ENCODE measurements at regions not wholly inside any gene's neighbourhood (a gene's known extent, or its start where the extent isn't known, plus 50 kb on each side); places are given as distances from the start of the nearest gene placed in this dataset.
A peak's percentile ranks its signal among the peaks of the same experiment; 100 is the strongest.

DNA sequence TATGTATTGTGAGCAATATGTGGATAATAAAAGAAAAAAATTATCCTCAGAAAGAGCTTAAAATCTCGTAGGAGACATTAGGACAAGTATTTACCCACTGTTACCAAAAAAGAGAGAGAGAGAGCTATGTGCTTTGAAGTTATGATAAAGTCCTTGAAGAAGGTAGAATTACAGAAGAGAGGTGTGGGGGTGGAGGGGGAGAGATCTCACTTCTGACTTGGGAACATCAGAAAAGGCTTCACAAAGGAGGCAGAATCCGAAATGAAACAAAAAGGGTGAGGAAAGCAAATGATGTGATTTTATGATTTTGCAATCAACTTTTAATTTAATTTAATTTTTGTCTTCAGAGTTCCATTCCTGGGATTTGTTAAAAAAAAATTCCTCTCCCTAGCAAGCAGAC lies 311.8 kb upstream of the ATP2B1 start:
- DNase-seq: no peak
- Histone ChIP-seq H3K9me3 (no peaks in the 10 kb centered on the region), H3K4me3 (no peak overlapping the region), H3K4me1 (no peaks in the 10 kb centered on the region), H3K36me3 (no peaks in the 10 kb centered on the region), H3K27me3 (no peaks in the 10 kb centered on the region), H3K27ac (no peak overlapping the region)
- TF ChIP-seq, protein P1, sequence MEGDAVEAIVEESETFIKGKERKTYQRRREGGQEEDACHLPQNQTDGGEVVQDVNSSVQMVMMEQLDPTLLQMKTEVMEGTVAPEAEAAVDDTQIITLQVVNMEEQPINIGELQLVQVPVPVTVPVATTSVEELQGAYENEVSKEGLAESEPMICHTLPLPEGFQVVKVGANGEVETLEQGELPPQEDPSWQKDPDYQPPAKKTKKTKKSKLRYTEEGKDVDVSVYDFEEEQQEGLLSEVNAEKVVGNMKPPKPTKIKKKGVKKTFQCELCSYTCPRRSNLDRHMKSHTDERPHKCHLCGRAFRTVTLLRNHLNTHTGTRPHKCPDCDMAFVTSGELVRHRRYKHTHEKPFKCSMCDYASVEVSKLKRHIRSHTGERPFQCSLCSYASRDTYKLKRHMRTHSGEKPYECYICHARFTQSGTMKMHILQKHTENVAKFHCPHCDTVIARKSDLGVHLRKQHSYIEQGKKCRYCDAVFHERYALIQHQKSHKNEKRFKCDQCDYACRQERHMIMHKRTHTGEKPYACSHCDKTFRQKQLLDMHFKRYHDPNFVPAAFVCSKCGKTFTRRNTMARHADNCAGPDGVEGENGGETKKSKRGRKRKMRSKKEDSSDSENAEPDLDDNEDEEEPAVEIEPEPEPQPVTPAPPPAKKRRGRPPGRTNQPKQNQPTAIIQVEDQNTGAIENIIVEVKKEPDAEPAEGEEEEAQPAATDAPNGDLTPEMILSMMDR (IDR thresholded peaks at IDR 0.05): no peak
- 84 to 91% methylated on average over 2 of the region's 2 CpGs for WGBS, 2 donors
- ATAC-seq: no peak
- intact Hi-C loops (cut with DNase I): no loop called here

DNA sequence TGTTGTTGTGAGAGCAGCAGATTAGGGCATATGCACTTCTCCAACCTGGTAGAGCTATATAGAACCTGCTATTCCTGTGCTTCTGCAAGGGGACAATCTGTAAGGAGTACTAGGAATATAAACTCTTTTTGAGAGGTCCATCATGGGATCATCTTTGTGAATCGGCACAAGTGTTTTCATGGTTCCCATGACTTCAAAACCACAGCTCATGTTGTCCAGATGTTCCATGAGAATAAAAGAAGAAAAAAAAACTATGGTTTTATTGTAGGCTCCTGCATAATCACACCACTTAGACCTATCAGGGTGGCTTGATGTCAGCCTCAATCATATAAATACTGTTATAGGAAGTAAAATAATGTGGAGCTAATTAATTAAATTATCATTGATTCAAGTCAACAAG lies 311.4 kb upstream of the ATP2B1 start:
- intact Hi-C loops (cut with DNase I): no loop called here

DNA sequence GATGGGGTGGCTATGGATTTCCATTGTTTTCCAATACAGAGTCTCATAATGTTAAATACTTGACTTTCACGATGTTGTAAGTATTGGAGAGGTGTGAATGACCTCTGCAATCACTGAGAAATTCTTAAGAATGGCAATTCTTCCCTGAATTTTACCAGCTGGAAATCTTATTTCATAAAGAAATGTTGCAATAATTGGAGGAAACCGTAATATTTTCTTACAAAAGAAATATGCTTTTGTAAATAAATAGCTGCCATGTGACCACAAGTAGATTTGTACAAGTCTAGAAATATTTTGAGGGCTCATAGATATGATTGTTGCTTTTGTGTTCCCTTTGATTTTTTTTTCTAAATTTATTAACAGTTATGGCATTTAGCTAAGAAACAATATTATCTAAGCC lies 308.7 kb upstream of the ATP2B1 start:
- Histone ChIP-seq H3K4me3 (no peak overlapping the region), H3K27ac (no peak overlapping the region), H3K27me3 (no peaks in the 10 kb centered on the region), H3K9me3 (no peaks in the 10 kb centered on the region), H3K4me1 (no peaks in the 10 kb centered on the region), H3K36me3 (no peaks in the 10 kb centered on the region)
- TF ChIP-seq, protein P1 (IDR thresholded peaks at IDR 0.05): no peak
- intact Hi-C loops (cut with DNase I): no loop called here
- ATAC-seq (no peak), DNase-seq (no peak)
- WGBS, 2 donors: 78 to 88% methylated on average over 2 of the region's 2 CpGs

More for the DNA sequence above, 311.4 kb upstream of the ATP2B1 start:
- H3K27ac ChIP-seq: no peak overlapping the region
- no peaks in the 10 kb centered on the region for H3K9me3 ChIP-seq
- no peak for DNase-seq
- H3K4me3 ChIP-seq: no peak overlapping the region
- H3K4me1 ChIP-seq: no peaks in the 10 kb centered on the region
- TF ChIP-seq, protein P1 (IDR thresholded peaks at IDR 0.05): no peak
- H3K27me3 ChIP-seq: no peaks in the 10 kb centered on the region
- no peaks in the 10 kb centered on the region for H3K36me3 ChIP-seq
- no peak for ATAC-seq
- 93 to 95% methylated on average over 1 of the region's 1 CpG for WGBS, 2 donors

DNA sequence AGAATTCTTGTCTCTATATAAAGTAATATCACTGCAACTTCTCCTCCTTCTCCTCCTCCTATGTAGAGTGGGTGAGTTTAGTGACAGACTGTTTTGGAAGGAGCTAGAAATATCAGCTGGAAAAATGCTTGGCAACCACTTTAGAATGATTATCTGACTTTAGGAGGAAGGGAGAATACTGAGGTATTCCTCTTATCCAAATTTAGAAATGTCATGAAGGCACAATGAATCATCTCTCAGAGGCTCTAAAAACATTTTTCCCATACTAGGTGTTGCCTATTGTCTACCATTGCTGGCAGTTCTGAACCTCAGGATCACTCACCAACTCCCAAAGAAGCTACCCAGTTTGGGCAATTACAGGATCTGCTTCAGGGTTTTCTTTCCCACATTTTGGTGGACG lies 306.6 kb upstream of the ATP2B1 start:
- ATAC-seq: no peak
- TF ChIP-seq, protein P1 (IDR thresholded peaks at IDR 0.05): no peak
- H3K9me3 ChIP-seq: no peaks in the 10 kb centered on the region
- H3K27me3 ChIP-seq: no peaks in the 10 kb centered on the region
- WGBS, 2 donors: 64 to 78% methylated on average over 1 of the region's 1 CpG
- intact Hi-C loops (cut with DNase I): no loop called here
- no peaks in the 10 kb centered on the region for H3K36me3 ChIP-seq
- no peak for DNase-seq
- H3K27ac ChIP-seq: no peak overlapping the region
- no peak overlapping the region for H3K4me3 ChIP-seq
- no peaks in the 10 kb centered on the region for H3K4me1 ChIP-seq

DNA sequence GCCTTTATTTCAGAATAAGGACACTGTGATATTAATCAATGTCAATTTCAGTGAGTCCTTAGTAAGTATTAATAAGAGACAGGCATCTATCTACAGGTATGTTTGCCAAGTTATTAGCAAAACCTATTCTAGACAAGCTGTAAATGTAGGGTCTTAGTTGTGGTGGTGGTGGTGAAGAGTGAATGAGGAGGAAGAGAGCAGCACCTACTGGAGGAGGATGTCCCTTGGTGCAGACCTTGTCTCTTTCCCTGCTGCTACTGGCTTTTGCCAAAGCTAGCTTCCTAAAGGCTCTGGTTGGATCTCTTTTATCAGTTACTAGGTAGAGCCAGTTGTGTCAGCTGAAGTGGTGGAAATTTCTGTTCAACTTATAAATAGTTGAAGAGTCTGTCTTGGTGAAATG lies 304.8 kb upstream of the ATP2B1 start:
- Histone ChIP-seq H3K4me1 (no peaks in the 10 kb centered on the region), H3K27me3 (no peaks in the 10 kb centered on the region), H3K36me3 (no peaks in the 10 kb centered on the region), H3K27ac (no peak overlapping the region), H3K9me3 (no peaks in the 10 kb centered on the region), H3K4me3 (no peak overlapping the region)
- ATAC-seq: no peak
- TF ChIP-seq, protein P1 (IDR thresholded peaks at IDR 0.05): peak in 2 of 9 donors; percentile 28 to 31
- no peak for DNase-seq
- intact Hi-C loops (cut with DNase I): no loop called here

Measured in heart right ventricle (tissue), 16 donors.